HL-60 (cell line): ENCODE measurements at regions not wholly inside any gene's neighbourhood (a gene's known extent, or its start where the extent isn't known, plus 50 kb on each side); places are given as distances from the start of the nearest gene placed in this dataset.

Experiments used
- DNase-seq, 2 experiments: peaks; one replicate each; pipeline ENCODE4 v3.0.0-alpha.2; 2010 to 2020; ENCODE audit warnings: low read depth in 1 of 2, low spot score in 1 of 2
- H3K27ac ChIP-seq: fragments of 250-450 bp; sonication (Bioruptor Pico); replicated peaks from 2 replicates; pipeline ENCODE4 v1.5.1; 2020; ENCODE audit warnings: mild to moderate bottlenecking, moderate library complexity
- H3K27me3 ChIP-seq: fragments of 250-450 bp; sonication (Bioruptor Pico); 2 replicates; pipeline ENCODE4 v1.5.1; 2021; ENCODE audit warnings: mild to moderate bottlenecking, moderate library complexity; ENCODE audit not compliant: insufficient read depth, poor library complexity, severe bottlenecking
- H3K4me3 ChIP-seq: replicated peaks from 2 replicates; pipeline ENCODE4 v1.5.1; 2011; ENCODE audit warnings: mild to moderate bottlenecking, control low read depth, low read length; ENCODE audit not compliant: insufficient read depth
- GABPA ChIP-seq: IDR thresholded peaks from 2 replicates; pipeline ENCODE4 v1.6.1; 2012; ENCODE audit warnings: low read depth
- POLR2AphosphoS5 ChIP-seq: IDR thresholded peaks from 2 replicates; pipeline ENCODE4 v1.6.1; 2012; ENCODE audit warnings: low read depth
- SPI1 ChIP-seq: IDR thresholded peaks from 2 replicates; pipeline ENCODE4 v1.6.1; 2012; ENCODE audit warnings: low read depth, mild to moderate bottlenecking, borderline replicate concordance
- TF ChIP-seq, protein P1 (sequence below): IDR thresholded peaks from one replicate; pipeline ENCODE4 v1.5.1; 2011; ENCODE audit warnings: low read length, control low read depth, inconsistent platforms; ENCODE audit not compliant: insufficient read depth
- TF ChIP-seq, protein P2 (sequence below): IDR thresholded peaks from 2 replicates; pipeline ENCODE4 v1.6.1; 2012; ENCODE audit warnings: low read depth; ENCODE audit not compliant: insufficient replicate concordance

DNA sequence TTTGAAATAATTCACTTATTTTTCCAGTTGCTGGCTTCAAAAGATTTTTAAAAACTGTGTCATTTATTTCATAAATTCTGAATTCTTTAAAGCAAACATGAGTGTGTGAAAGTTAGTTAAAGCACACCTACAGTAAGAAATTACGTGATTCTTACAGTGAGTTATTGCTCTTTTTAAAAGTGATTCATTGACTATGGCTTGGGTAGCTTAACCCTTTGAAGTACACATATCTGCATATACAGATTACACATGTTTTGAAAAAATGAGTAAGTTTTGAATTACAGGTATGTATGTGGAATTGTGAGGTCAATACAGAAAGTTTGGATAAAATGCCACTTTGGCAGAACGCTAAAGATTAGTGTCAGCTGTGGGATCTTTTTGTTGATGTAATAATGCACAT lies 64.5 kb upstream of the MBNL1 start:
- no peak for DNase-seq
- H3K27ac ChIP-seq = peak overlapping the region; percentile 91
- no peak for TF ChIP-seq SPI1
- no peak for TF ChIP-seq GABPA
- TF ChIP-seq, protein P1, sequence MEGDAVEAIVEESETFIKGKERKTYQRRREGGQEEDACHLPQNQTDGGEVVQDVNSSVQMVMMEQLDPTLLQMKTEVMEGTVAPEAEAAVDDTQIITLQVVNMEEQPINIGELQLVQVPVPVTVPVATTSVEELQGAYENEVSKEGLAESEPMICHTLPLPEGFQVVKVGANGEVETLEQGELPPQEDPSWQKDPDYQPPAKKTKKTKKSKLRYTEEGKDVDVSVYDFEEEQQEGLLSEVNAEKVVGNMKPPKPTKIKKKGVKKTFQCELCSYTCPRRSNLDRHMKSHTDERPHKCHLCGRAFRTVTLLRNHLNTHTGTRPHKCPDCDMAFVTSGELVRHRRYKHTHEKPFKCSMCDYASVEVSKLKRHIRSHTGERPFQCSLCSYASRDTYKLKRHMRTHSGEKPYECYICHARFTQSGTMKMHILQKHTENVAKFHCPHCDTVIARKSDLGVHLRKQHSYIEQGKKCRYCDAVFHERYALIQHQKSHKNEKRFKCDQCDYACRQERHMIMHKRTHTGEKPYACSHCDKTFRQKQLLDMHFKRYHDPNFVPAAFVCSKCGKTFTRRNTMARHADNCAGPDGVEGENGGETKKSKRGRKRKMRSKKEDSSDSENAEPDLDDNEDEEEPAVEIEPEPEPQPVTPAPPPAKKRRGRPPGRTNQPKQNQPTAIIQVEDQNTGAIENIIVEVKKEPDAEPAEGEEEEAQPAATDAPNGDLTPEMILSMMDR = no peak
- TF ChIP-seq POLR2AphosphoS5 = no peak
- TF ChIP-seq, protein P2, sequence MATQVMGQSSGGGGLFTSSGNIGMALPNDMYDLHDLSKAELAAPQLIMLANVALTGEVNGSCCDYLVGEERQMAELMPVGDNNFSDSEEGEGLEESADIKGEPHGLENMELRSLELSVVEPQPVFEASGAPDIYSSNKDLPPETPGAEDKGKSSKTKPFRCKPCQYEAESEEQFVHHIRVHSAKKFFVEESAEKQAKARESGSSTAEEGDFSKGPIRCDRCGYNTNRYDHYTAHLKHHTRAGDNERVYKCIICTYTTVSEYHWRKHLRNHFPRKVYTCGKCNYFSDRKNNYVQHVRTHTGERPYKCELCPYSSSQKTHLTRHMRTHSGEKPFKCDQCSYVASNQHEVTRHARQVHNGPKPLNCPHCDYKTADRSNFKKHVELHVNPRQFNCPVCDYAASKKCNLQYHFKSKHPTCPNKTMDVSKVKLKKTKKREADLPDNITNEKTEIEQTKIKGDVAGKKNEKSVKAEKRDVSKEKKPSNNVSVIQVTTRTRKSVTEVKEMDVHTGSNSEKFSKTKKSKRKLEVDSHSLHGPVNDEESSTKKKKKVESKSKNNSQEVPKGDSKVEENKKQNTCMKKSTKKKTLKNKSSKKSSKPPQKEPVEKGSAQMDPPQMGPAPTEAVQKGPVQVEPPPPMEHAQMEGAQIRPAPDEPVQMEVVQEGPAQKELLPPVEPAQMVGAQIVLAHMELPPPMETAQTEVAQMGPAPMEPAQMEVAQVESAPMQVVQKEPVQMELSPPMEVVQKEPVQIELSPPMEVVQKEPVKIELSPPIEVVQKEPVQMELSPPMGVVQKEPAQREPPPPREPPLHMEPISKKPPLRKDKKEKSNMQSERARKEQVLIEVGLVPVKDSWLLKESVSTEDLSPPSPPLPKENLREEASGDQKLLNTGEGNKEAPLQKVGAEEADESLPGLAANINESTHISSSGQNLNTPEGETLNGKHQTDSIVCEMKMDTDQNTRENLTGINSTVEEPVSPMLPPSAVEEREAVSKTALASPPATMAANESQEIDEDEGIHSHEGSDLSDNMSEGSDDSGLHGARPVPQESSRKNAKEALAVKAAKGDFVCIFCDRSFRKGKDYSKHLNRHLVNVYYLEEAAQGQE = no peak
- H3K4me3 ChIP-seq = peak overlapping the region; percentile 38
- no peaks in the 10 kb centered on the region for H3K27me3 ChIP-seq

DNA sequence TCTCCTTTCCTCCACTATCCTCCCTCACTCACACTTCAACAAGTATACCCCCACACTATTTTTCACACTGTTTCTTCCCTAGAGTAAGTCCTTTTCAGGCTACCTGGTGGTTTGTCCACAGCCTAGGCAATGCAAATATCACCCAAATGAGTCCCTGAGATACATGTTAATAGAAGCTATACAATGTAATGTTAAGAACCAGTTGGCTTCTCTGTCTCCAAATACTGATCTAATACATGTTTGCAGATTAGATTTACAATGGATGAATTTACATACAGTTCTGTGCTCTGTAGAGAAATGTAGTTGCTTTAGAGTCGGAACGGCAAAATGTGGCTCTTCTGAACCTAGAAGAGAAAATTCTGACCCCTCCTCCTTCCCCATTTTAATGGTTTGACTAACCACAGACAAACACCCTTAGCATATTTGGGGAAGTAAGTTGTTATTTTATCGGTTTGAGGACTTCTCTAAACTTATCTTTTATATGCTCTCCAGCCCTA lies 63.6 kb upstream of the MBNL1 start:
- Histone ChIP-seq H3K27ac (peak overlapping the region; percentile 91), H3K4me3 (peak overlapping the region; percentile 38), H3K27me3 (no peaks in the 10 kb centered on the region)
- peak; percentile 56 to 80 for DNase-seq
- peak; percentile 80; the same call in 1 of the 2 replicates for TF ChIP-seq SPI1
- TF ChIP-seq POLR2AphosphoS5 = no peak
- TF ChIP-seq GABPA = no peak
- TF ChIP-seq, protein P2 = peak; percentile 27

DNA sequence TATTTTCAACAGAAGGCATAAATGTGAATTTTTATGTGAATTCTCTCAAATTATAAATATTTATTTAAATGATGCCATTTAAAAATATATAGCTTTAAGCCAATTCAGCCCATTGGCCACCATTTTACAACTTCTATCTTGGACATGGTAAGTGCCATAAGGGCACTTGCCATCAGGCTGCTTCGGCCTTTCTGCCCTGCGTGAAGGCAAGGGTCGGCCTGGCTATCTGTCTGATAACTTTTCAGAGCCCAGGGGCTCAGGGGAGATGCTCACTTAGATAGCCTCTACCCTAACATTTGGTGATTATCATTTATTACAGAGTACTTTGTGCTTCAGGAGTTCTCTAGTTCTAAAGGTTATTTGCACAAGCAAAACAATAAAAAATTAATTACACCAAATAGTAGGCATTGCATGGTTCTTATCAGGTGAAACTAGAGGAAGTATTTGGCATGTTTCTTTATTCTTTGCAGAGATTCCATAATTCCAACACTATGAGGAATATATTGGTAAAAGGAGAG lies 62.4 kb upstream of the MBNL1 start:
- TF ChIP-seq POLR2AphosphoS5 = no peak
- TF ChIP-seq GABPA = no peak
- TF ChIP-seq, protein P1 = no peak
- TF ChIP-seq, protein P2 = no peak
- TF ChIP-seq SPI1 = no peak
- Histone ChIP-seq H3K27me3 (no peaks in the 10 kb centered on the region), H3K4me3 (no peak overlapping the region), H3K27ac (peak overlapping the region; percentile 91)
- no peak for DNase-seq
